DND-41 (cell line): ENCODE measurements at regions not wholly inside any gene's neighbourhood (a gene's known extent, or its start where the extent isn't known, plus 50 kb on each side); places are given as distances from the start of the nearest gene placed in this dataset.

ENCODE experiments used
- CTCF ChIP-seq: IDR thresholded peaks from 2 replicates; pipeline ENCODE4 v1.5.1; 2012; ENCODE audit warnings: borderline replicate concordance, low read length, moderate library complexity, mild to moderate bottlenecking; ENCODE audit not compliant: poor library complexity, severe bottlenecking; ENCODE audit errors: extremely low read depth
- EZH2 ChIP-seq: IDR thresholded peaks from 3 replicates; pipeline ENCODE4 v1.6.1; 2012; ENCODE audit warnings: borderline replicate concordance, low read depth, mild to moderate bottlenecking, moderate library complexity, low read length, inconsistent platforms; ENCODE audit not compliant: severe bottlenecking

- no peak for TF ChIP-seq CTCF
- no peak for TF ChIP-seq EZH2
These were observed 99.0 kb downstream of the OLFM1 start for GRCh38 chr9:135186248-135187164.
